ENCODE measurements at regions not wholly inside any gene's neighbourhood (a gene's known extent, or its start where the extent isn't known, plus 50 kb on each side); places are given as distances from the start of the nearest gene placed in this dataset.

DNA sequence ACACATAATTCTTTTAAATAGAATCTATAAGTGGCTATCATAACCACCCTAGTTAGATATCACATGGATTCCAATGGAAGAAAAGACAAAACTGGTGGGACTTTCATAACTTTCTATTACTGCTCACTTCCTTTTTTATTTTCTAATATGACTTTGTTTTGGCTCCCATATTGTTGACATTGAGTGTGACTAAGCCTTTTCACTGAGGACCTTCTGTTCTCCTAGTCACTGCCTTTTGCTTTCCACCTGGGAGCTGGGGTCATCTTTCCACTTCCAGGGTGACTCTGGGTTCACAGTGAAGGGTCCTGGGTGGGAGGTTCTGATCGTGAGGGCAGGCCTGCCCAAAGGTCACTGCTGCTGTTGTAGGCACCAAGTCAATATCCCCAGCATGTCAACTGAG, 275.8 kb downstream of the TGFB2 start:
- Mint-ChIP-seq H3K36me3 (ENCODE audit: unreplicated experiment) (no peaks in the 10 kb centered on the region), H3K27ac (ENCODE audit: unreplicated experiment) (no peak overlapping the region), H3K4me1 (ENCODE audit: low read depth, unreplicated experiment) (no peaks in the 10 kb centered on the region), H3K9me3 (ENCODE audit: unreplicated experiment) (no peaks in the 10 kb centered on the region), H3K4me3 (ENCODE audit: unreplicated experiment) (no peak overlapping the region), H3K27me3 (ENCODE audit: unreplicated experiment) (no peaks in the 10 kb centered on the region)
- DNase-seq: no peak
- TF ChIP-seq, protein P1, sequence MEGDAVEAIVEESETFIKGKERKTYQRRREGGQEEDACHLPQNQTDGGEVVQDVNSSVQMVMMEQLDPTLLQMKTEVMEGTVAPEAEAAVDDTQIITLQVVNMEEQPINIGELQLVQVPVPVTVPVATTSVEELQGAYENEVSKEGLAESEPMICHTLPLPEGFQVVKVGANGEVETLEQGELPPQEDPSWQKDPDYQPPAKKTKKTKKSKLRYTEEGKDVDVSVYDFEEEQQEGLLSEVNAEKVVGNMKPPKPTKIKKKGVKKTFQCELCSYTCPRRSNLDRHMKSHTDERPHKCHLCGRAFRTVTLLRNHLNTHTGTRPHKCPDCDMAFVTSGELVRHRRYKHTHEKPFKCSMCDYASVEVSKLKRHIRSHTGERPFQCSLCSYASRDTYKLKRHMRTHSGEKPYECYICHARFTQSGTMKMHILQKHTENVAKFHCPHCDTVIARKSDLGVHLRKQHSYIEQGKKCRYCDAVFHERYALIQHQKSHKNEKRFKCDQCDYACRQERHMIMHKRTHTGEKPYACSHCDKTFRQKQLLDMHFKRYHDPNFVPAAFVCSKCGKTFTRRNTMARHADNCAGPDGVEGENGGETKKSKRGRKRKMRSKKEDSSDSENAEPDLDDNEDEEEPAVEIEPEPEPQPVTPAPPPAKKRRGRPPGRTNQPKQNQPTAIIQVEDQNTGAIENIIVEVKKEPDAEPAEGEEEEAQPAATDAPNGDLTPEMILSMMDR (IDR thresholded peaks at IDR 0.05; ENCODE audit: partially characterized antibody, unreplicated experiment): no peak

DNA sequence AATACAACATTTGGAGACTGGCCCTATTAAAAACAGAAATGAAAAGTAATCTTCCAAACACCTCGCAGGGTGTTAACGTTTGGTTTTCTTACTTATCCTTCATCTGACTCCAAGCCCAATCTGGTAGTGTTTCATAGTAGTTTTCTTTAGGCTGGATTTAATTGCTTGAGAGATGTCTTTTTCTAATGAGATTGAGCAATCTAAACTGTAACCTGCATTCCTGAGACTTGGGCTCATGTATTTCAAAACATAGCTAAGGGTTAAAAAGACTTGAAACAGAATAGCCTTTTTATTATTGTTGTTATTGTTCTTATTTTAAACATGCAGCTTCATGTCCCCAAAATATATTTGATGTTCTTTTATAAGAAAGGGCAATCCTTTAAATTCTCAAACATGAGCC, 278.9 kb downstream of the TGFB2 start:
- TF ChIP-seq, protein P1 (IDR thresholded peaks at IDR 0.05; ENCODE audit: partially characterized antibody, unreplicated experiment): no peak
- H3K4me3 Mint-ChIP-seq (ENCODE audit: unreplicated experiment): no peak overlapping the region

DNA sequence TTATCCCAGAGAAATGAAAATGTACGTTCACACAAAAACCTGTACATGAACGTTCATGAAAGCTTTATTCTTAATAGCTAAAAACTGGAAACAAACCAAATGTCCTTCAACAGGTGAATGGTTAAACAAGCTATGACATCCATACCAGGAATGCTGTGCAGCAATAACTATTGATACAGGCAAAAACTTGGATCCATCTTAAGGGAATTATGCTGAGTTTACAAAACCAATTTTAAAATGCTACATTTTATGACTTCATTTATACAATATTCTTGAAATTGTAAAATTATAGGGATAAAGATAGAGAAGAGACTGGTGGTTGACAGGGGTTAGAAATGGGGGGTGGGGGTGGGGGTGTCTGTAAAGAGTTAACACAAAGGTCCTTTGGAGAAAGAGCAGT, 280.3 kb downstream of the TGFB2 start:
- no peaks in the 10 kb centered on the region for H3K27me3 Mint-ChIP-seq (ENCODE audit: unreplicated experiment)
- no peaks in the 10 kb centered on the region for H3K9me3 Mint-ChIP-seq (ENCODE audit: unreplicated experiment)
- H3K4me3 Mint-ChIP-seq (ENCODE audit: unreplicated experiment): no peak overlapping the region
- no peaks in the 10 kb centered on the region for H3K36me3 Mint-ChIP-seq (ENCODE audit: unreplicated experiment)
- H3K4me1 Mint-ChIP-seq (ENCODE audit: low read depth, unreplicated experiment): no peaks in the 10 kb centered on the region
- no peak overlapping the region for H3K27ac Mint-ChIP-seq (ENCODE audit: unreplicated experiment)
- DNase-seq: no peak
- TF ChIP-seq, protein P1 (IDR thresholded peaks at IDR 0.05; ENCODE audit: partially characterized antibody, unreplicated experiment): no peak

More for the DNA sequence above, 278.9 kb downstream of the TGFB2 start:
- H3K36me3 Mint-ChIP-seq (ENCODE audit: unreplicated experiment): no peaks in the 10 kb centered on the region
- H3K9me3 Mint-ChIP-seq (ENCODE audit: unreplicated experiment): no peaks in the 10 kb centered on the region
- H3K27ac Mint-ChIP-seq (ENCODE audit: unreplicated experiment): no peak overlapping the region
- H3K27me3 Mint-ChIP-seq (ENCODE audit: unreplicated experiment): no peaks in the 10 kb centered on the region
- no peaks in the 10 kb centered on the region for H3K4me1 Mint-ChIP-seq (ENCODE audit: low read depth, unreplicated experiment)
- DNase-seq: no peak

DNA sequence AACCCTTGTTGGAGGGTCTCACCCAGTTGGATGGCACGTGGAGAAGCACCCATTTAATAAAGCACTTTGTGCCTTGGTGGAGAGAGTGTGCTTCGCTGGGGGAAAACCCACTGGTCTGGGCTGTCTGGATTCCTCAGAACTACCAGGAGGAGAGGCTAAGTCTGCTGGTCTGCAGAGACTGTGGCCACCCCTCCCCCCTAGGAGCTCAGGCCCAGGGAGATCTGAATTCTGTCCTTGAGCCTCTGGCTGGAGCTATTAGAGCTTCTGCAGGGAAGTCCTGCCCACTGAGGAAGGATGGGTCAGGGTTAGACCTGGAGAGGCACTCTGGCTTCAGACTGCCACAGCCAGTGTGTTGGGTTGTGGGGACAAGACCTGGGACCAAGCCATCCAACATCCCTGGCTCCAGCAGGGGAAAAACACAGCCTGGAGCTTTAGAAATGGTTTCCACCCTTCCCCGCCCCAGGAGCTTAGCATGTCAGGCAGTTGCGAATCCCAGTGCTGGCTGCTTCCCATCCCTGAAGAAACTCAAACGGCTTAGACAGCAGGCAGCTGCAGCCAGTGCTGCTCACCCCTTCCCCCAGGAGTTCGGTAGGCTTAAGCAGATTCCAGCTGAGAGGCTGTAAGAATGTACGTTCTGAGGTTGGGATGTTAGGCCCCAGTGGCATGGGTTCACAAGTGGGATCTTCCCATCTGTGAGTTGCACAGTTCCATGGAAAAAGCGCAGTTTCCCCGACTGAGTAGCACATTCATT, 288.3 kb downstream of the TGFB2 start:
- Mint-ChIP-seq H3K9me3 (ENCODE audit: unreplicated experiment) (peaks cover 3% of the 10 kb centered on the region), H3K36me3 (ENCODE audit: unreplicated experiment) (peaks cover 4% of the 10 kb centered on the region), H3K4me3 (ENCODE audit: unreplicated experiment) (no peak overlapping the region), H3K4me1 (ENCODE audit: low read depth, unreplicated experiment) (no peaks in the 10 kb centered on the region), H3K27me3 (ENCODE audit: unreplicated experiment) (no peaks in the 10 kb centered on the region), H3K27ac (ENCODE audit: unreplicated experiment) (no peak overlapping the region)
- no peak for DNase-seq
- TF ChIP-seq, protein P1 (IDR thresholded peaks at IDR 0.05; ENCODE audit: partially characterized antibody, unreplicated experiment): no peak

DNA sequence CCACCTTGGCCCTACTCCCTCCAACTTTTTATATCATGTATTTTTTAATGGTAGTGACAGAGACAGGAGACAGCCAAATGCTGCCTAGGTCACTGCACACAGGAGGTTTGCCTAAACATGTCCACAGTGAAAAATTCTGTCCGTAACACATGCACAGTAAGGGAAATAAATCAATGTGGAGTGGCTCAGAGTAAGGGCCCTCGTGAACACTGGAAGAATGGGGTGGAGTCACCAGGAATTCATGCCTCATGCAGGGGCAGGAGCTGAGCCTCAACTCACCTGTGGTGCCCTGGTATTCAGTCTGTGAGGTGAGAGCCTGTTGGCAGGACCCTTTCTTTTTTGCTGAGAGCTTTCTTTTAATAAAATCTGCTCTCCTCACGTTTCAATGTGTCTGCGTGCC, 289.1 kb downstream of the TGFB2 start:
- TF ChIP-seq, protein P1 (IDR thresholded peaks at IDR 0.05; ENCODE audit: partially characterized antibody, unreplicated experiment): no peak
- DNase-seq: no peak
- H3K36me3 Mint-ChIP-seq (ENCODE audit: unreplicated experiment): peaks cover 4% of the 10 kb centered on the region
- no peaks in the 10 kb centered on the region for H3K4me1 Mint-ChIP-seq (ENCODE audit: low read depth, unreplicated experiment)
- no peak overlapping the region for H3K4me3 Mint-ChIP-seq (ENCODE audit: unreplicated experiment)
- H3K9me3 Mint-ChIP-seq (ENCODE audit: unreplicated experiment): peaks cover 3% of the 10 kb centered on the region
- H3K27ac Mint-ChIP-seq (ENCODE audit: unreplicated experiment): no peak overlapping the region
- no peaks in the 10 kb centered on the region for H3K27me3 Mint-ChIP-seq (ENCODE audit: unreplicated experiment)
